ENCODE measurements at regions not wholly inside any gene's neighbourhood (a gene's known extent, or its start where the extent isn't known, plus 50 kb on each side); places are given as distances from the start of the nearest gene placed in this dataset.

DNA sequence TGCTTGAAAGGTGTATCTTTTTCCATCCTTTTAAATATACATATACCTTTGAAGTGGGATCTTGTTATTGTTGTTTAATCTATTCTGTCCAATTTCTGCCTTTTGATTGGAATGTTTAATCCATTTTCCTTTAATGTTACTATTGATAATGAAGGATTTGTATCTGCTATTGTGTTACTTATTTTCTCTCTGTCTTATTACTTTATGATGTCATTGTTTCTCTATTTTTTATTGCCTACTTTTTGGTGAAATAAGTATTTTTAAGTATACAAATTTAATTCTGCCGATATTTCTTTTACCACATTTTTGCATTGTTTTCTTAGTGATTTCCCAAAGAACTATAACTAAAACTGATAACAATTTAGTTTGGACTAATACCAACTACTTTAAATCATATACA lies 121.8 kb downstream of the RASSF9 start:
- TF ChIP-seq, protein P1, sequence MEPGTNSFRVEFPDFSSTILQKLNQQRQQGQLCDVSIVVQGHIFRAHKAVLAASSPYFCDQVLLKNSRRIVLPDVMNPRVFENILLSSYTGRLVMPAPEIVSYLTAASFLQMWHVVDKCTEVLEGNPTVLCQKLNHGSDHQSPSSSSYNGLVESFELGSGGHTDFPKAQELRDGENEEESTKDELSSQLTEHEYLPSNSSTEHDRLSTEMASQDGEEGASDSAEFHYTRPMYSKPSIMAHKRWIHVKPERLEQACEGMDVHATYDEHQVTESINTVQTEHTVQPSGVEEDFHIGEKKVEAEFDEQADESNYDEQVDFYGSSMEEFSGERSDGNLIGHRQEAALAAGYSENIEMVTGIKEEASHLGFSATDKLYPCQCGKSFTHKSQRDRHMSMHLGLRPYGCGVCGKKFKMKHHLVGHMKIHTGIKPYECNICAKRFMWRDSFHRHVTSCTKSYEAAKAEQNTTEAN (CRISPR knock-in tag; IDR thresholded peaks at IDR 0.05) = no peak
- TF ChIP-seq, protein P2, sequence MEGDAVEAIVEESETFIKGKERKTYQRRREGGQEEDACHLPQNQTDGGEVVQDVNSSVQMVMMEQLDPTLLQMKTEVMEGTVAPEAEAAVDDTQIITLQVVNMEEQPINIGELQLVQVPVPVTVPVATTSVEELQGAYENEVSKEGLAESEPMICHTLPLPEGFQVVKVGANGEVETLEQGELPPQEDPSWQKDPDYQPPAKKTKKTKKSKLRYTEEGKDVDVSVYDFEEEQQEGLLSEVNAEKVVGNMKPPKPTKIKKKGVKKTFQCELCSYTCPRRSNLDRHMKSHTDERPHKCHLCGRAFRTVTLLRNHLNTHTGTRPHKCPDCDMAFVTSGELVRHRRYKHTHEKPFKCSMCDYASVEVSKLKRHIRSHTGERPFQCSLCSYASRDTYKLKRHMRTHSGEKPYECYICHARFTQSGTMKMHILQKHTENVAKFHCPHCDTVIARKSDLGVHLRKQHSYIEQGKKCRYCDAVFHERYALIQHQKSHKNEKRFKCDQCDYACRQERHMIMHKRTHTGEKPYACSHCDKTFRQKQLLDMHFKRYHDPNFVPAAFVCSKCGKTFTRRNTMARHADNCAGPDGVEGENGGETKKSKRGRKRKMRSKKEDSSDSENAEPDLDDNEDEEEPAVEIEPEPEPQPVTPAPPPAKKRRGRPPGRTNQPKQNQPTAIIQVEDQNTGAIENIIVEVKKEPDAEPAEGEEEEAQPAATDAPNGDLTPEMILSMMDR (IDR thresholded peaks at IDR 0.05) = no peak
- TF ChIP-seq FOXJ3 (CRISPR knock-in tag; IDR thresholded peaks at IDR 0.05; ENCODE audit: borderline replicate concordance) = no peak
- no peak for TF ChIP-seq TP53 (CRISPR knock-in tag; IDR thresholded peaks at IDR 0.05)
- no peak for TF ChIP-seq CBFB (CRISPR knock-in tag; IDR thresholded peaks at IDR 0.05; ENCODE audit: low read depth)
- no peak for TF ChIP-seq ZBTB21 (CRISPR knock-in tag; IDR thresholded peaks at IDR 0.05; ENCODE audit: borderline replicate concordance)
- no peak for TF ChIP-seq IRF2 (CRISPR knock-in tag; IDR thresholded peaks at IDR 0.05; ENCODE audit: borderline replicate concordance, low read depth)

All from WTC11 (cell line).